Endothelial cell of hepatic sinusoid (primary cell): ENCODE measurements at regions not wholly inside any gene's neighbourhood (a gene's known extent, or its start where the extent isn't known, plus 50 kb on each side); places are given as distances from the start of the nearest gene placed in this dataset.
"Not testable (repeated sequence)": the region's sequence is repeated elsewhere in the genome, so short reads cannot be mapped to it uniquely, and the experiment has no call there.

Source experiments
- in situ Hi-C: cut with HindIII; loops from 2 replicates; pipeline ENCODE4 v1.10.0; 2017; ENCODE audit warnings: low sequenced_read_pairs

- in situ Hi-C loops, result no loop called here
These were observed 105.8 kb upstream of the PELI1 start for GRCh38 chr2:64250063-64250462.

GRCh38 chr2:64250751-64251423, 106.7 kb upstream of the PELI1 start:
- in situ Hi-C loops, result no loop called here

- in situ Hi-C loops, result no loop called here
These were observed 107.5 kb upstream of the PELI1 start for GRCh38 chr2:64251497-64252250.

GRCh38 chr2:64252251-64252978, 108.2 kb upstream of the PELI1 start:
- in situ Hi-C loops, result not testable (repeated sequence)

GRCh38 chr2:64253421-64253820, 109.2 kb upstream of the PELI1 start:
- in situ Hi-C loops, result not testable (repeated sequence)

- in situ Hi-C loops, result no loop called here
These were observed 114.3 kb upstream of the PELI1 start for GRCh38 chr2:64258566-64258965.

GRCh38 chr2:64259312-64259711, 115.1 kb upstream of the PELI1 start:
- in situ Hi-C loops, result no loop called here

- in situ Hi-C loops, result loop anchor here (5.0 kb wide), 1 partner anchor 42 kb away; no protein-coding TSS in a partner anchor
These were observed 116.0 kb upstream of the PELI1 start for GRCh38 chr2:64260093-64260803.

- in situ Hi-C loops, result loop anchor here (5.0 kb wide), 1 partner anchor 41 kb away; no protein-coding TSS in a partner anchor
These were observed 116.6 kb upstream of the PELI1 start for GRCh38 chr2:64260817-64261216.

DNA sequence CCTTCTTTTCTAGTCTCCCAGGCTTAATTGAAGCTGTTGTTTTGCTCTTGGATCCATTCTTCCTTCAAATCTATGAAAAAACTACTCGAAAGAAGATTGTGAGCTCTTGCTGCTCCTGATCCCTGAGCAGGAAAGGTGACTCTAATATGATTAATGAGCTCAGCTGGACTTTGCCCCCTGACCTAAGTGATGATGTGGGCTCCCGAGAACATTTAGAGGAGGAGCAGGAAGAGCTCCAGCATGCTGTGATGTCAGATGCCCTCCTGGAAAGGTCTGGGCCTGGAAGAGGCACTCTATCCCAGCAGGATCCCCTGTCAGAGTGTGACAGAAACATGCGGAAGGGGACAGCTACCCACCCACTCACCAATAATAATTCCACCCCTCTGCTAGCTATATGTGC, 117.9 kb upstream of the PELI1 start:
- in situ Hi-C loops, result loop anchor here (5.0 kb wide), 1 partner anchor 40 kb away; no protein-coding TSS in a partner anchor

DNA sequence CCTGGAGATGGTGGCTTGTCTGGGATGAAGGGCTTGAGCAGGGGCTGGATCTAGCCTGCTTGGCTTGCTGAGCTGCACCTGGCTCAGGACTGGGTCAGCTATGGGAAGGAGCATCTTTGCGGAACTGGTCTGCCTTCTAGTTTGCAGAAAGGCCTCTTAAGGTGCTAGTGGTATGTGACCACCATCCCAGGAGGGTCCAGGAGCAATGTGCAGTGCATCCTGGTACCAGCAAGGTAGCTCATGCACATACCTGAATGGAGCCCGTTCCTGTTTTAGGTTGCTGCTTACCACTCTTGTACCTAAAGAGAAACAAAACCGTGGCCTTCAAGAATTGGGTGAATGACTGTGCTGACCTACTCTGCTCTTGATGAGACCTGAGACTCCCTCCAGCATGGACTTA, 118.6 kb upstream of the PELI1 start:
- in situ Hi-C loops, result loop anchor here (5.0 kb wide), 1 partner anchor 39 kb away; no protein-coding TSS in a partner anchor

DNA sequence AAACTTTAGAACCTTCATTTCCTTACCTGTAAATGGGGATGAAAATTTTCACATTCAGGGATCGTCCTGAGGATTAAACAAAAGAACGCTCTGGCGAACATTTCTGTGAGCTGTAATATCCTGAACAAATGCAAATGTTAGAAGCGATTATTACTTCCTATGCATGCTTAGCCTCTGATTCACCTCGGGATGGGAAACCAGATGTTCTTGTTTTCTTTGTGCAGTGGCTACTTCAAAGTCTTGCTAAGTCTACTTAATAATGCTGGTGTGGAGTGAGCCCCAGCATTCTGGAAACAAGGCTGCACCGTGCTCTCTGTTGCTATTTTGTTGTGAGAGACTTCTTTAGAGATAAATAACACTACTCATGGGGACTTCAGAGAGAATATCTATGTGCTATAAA, 119.1 kb upstream of the PELI1 start:
- in situ Hi-C loops, result loop anchor here (5.0 kb wide), 1 partner anchor 39 kb away; no protein-coding TSS in a partner anchor

GRCh38 chr2:64267699-64268098, 123.5 kb upstream of the PELI1 start:
- in situ Hi-C loops, result no loop called here

DNA sequence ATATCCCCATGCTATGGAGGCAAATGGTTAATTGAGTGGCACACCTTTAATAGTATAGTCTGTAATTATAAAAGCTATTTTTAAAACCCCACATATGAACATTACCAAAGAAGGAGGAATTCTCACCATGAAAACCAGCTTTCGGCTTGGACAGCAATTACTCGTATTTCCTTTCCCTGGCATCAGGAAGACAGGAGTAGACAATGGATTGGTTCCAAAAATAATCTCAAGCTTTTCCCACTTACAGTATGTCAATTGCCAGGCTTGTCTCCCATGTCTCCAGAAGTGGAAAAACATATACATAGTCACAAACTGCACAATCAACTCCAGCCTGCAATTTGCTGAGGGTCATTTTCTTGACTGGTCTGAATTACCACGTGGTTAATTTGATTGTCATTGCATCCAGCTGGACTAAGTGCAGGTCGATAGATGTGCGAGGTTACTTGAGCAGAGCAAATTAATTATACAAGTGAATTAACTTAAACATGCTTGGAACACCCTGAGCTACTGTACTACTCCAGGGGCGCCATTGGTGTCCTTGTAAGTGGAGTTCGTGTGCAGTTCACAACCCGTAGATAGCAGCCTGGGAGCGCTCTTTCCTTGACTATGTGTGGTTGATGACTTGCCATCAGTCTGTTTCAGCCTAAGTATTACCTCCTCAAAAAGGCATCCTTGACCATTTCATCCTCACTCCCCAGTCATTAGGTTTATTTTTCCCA, 124.3 kb upstream of the PELI1 start:
- in situ Hi-C loops, result no loop called here

GRCh38 chr2:64273524-64274398, 129.5 kb upstream of the PELI1 start:
- in situ Hi-C loops, result no loop called here

DNA sequence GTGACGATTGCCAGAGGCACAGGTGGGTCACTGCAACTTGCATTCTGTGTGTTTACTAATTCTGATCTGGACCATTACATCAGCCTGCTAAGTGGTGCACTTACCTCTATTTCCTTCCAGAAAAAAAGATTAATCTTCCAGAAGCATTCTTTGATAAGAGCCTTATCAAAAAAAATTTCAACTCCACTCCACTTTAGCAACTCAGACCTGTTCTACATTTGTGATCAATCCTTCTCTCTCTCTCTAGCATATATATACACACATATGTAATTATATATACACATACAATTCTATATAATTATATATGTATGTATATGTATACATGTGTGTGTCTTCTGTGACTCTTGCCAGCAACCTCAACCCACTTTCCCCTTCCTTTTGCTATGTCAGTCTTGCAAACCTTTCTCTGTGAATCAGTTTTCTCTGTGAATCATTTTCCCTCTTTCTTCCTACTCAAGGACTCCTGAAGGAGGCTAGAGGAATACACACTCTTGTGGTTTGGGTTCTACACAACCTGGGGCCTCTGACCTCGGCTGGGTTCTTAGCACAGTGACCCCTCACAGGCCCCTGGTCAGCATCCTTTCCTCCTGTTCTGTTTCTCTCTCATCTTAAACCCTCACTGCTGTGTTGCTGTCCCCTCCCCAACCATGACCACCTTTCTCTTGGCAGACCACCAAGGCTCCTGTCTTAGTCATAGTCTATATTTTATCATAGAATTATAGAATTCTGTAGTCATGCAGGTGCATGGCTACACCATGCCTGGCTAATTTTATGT, 130.4 kb upstream of the PELI1 start:
- in situ Hi-C loops, result no loop called here

DNA sequence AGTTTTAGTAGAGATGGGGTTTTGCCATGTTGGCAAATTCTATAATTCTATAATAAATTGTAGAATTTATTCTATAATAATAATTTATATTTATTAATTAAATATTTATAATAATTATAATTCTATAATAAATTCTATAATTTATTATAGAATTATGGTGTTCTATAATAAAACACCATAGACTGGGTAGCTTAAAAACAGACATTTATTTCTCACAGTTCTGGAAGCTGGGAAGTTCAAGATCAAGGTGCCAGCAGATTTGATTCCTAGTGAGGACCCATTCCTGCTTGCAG, 130.9 kb upstream of the PELI1 start:
- in situ Hi-C loops, result no loop called here

DNA sequence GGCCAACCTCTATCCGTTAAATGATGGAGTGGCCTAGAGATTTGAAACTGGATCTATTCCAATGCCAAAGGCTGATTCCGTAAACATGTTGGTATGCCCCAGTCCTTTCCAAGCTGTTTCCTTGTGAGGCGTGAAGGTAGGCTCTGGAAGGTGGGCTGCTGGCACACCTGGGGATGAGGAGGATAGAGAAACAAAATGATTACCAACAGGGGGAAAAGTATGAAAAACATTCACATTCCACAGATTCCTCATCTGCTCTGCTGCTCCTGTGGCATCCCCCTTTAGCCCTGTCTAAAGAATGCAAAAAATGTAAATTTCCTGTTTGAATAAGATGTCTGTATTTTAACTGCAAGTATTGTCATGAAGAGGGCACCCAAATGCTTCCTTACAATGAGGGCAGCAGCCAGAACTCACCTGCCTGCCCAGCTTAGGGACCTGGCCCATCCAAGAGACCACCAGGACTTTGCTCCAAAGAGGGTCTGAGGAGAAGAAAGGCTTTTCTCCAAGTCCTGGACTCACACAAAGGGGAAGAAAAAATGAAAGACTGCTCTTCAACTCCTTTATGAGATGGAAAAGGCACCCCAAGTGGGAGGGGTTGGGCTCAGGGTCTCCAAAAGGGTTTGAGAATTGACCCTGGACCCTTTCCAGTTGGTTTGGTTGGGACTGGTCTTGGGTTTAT, 132.3 kb upstream of the PELI1 start:
- in situ Hi-C loops, result no loop called here
